Subcutaneous abdominal adipose tissue (tissue), 5 donors: ENCODE measurements at regions not wholly inside any gene's neighbourhood (a gene's known extent, or its start where the extent isn't known, plus 50 kb on each side); places are given as distances from the start of the nearest gene placed in this dataset.
A peak's percentile ranks its signal among the peaks of the same experiment; 100 is the strongest.

ENCODE experiments used
- H3K27ac ChIP-seq: one replicate; pipeline ENCODE4 v1.7.0; 2013; ENCODE audit warnings: low read depth, mild to moderate bottlenecking, inconsistent platforms, low read length, moderate library complexity
- H3K27me3 ChIP-seq, 5 donors: one replicate each; pipeline ENCODE4 v1.7.0; 2013; ENCODE audit warnings: low read length in 5 of 5, inconsistent platforms in 1 of 5; ENCODE audit not compliant: control insufficient read depth in 5 of 5, insufficient read depth in 4 of 5
- H3K36me3 ChIP-seq, 5 donors: one replicate each; pipeline ENCODE4 v1.7.0; 2013; ENCODE audit warnings: low read length in 5 of 5; ENCODE audit not compliant: control insufficient read depth in 5 of 5, insufficient read depth in 5 of 5
- H3K4me1 ChIP-seq, 5 donors: one replicate each; pipeline ENCODE4 v1.7.0; 2013; ENCODE audit warnings: low read length in 5 of 5, mild to moderate bottlenecking in 3 of 5, moderate library complexity in 1 of 5; ENCODE audit not compliant: control insufficient read depth in 5 of 5, insufficient read depth in 5 of 5
- H3K4me3 ChIP-seq, 5 donors: one replicate each; pipeline ENCODE4 v1.7.0; 2013; ENCODE audit warnings: low read length in 5 of 5, low read depth in 1 of 5
- H3K9ac ChIP-seq, 5 donors: one replicate each; pipeline ENCODE4 v1.7.0; 2013; ENCODE audit warnings: low read length in 5 of 5, mild to moderate bottlenecking in 4 of 5, moderate library complexity in 3 of 5
- H3K9me3 ChIP-seq, 5 donors: one replicate each; pipeline ENCODE4 v1.7.0; 2013; ENCODE audit warnings: low read length in 5 of 5; ENCODE audit not compliant: control insufficient read depth in 5 of 5
- donor health status: healthy.
- donor health status: healthy.
- donor health status: healthy.
- donor health status: healthy.
- donor health status: healthy.

GRCh38 chr20:57025261-57025660, 241.2 kb downstream of the BMP7 start:
- Histone ChIP-seq H3K36me3 (no peaks in the 10 kb centered on the region), H3K4me1 (no peaks in the 10 kb centered on the region), H3K9me3 (peaks cover 0 to 8% (median 3%) of the 10 kb centered on the region in 5 donors), H3K9ac (no peak overlapping the region), H3K27me3 (peaks cover 11 to 47% (median 35%) of the 10 kb centered on the region in 5 donors), H3K4me3 (no peak overlapping the region), H3K27ac (no peak overlapping the region)

- H3K36me3 ChIP-seq: no peaks in the 10 kb centered on the region
- peaks cover 11 to 44% (median 30%) of the 10 kb centered on the region in 5 donors for H3K27me3 ChIP-seq
- H3K4me1 ChIP-seq: no peaks in the 10 kb centered on the region
- H3K4me3 ChIP-seq: no peak overlapping the region
- no peak overlapping the region for H3K27ac ChIP-seq
- H3K9me3 ChIP-seq: peaks cover 0 to 8% (median 3%) of the 10 kb centered on the region in 5 donors
- H3K9ac ChIP-seq: no peak overlapping the region
These were observed 240.7 kb downstream of the BMP7 start for GRCh38 chr20:57025666-57026224.

DNA sequence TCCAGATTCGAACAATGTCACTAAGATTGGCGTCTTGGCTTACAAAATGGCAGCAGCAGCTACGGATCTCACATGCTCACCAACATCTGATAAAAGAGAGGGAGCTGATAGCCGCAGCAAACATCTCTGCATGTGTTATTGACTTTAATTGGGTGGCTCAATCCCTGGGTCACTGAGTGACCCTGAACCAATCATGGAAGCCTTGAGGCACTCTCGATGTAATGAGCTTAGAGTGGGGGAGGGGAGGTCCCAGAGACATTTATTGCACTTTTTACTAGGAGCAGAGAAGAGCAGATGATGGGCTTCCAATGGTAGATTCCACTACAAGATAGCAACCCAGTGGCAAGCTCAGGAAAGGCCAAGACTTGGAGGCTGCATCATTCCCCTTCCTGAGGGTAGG, 238.7 kb downstream of the BMP7 start:
- Histone ChIP-seq H3K27me3 (peaks cover 3 to 33% (median 15%) of the 10 kb centered on the region in 5 donors), H3K4me1 (no peaks in the 10 kb centered on the region), H3K9me3 (peaks cover 0 to 8% (median 3%) of the 10 kb centered on the region in 5 donors), H3K9ac (no peak overlapping the region), H3K4me3 (no peak overlapping the region), H3K27ac (no peak overlapping the region), H3K36me3 (no peaks in the 10 kb centered on the region)

DNA sequence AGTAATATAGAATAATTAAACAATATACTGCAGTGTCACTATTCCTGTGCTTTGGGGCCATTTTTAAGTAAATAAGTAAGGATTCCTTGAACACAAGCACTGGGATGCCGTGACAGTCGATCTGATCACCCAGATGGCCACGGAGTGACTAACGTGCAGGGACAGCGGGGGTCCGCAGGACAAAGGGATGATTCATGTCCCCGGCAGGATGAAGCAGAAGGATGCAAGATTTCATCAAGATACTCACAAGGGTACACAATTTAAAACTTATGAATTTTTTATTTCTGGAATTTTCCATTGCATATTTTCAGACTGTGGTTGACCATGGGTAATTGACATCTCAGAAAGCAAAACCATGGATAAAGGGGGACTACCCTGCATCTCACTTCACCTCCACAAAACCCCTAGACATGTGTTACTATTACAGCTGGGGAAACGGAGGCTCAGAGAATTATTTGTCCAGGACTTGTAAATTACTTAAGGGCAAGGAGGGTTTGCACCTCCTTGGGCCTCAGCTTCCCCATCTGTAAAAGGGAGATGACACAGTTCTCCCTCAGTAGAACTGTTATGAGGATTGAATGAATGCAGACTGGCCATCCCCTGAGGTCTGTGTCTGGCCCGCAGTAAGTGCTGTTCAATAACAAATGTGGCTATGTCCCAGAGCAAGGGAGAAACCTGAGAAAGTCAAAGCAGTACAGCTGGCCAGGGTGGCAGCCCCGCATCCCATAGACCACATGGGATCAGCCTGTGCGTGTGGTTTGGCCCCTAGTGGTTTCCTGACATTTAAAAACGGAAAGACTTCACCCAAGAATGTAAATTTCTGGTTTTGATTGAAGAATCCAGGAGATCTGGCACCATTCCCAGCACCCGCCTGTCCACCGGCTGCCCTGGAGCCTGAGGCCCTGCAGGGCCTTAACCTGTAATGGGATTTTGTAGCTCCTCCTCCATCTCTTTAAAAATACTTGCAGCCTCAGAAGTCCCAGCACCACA, 235.5 kb downstream of the BMP7 start:
- Histone ChIP-seq H3K27ac (no peak overlapping the region), H3K9me3 (peaks cover 0 to 11% (median 7%) of the 10 kb centered on the region in 5 donors), H3K4me3 (no peak overlapping the region), H3K9ac (no peak overlapping the region), H3K36me3 (no peaks in the 10 kb centered on the region), H3K27me3 (peaks cover 3 to 36% (median 30%) of the 10 kb centered on the region in 5 donors), H3K4me1 (no peaks in the 10 kb centered on the region)

GRCh38 chr20:57031867-57032355, 234.5 kb downstream of the BMP7 start:
- no peaks in the 10 kb centered on the region for H3K4me1 ChIP-seq
- H3K9me3 ChIP-seq: peaks cover 0 to 11% (median 7%) of the 10 kb centered on the region in 5 donors
- peaks cover 3 to 42% (median 36%) of the 10 kb centered on the region in 5 donors for H3K27me3 ChIP-seq
- no peak overlapping the region for H3K4me3 ChIP-seq
- no peak overlapping the region for H3K9ac ChIP-seq
- no peaks in the 10 kb centered on the region for H3K36me3 ChIP-seq
- no peak overlapping the region for H3K27ac ChIP-seq

DNA sequence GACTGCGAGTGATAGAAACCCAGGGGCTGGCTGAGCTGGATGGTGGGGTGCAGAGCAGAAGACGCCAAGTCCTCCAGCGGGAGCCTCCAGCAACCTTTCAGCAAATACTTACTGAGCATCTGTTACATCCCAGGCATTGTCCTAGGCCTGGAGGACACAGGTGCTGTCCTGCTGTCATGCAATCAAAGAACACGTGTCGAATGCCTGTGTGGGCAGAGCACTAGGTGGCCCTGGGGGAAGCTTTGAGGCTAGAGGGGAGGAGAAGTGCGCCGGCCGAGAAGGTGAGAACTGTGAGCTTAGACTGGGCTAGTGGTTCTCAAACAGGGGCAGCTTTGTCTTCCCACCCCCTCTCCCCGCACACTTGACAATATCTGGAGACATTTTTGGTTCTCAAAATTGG, 233.6 kb downstream of the BMP7 start:
- Histone ChIP-seq H3K9me3 (peaks cover 0 to 11% (median 7%) of the 10 kb centered on the region in 5 donors), H3K27me3 (peaks cover 3 to 37% (median 33%) of the 10 kb centered on the region in 5 donors), H3K36me3 (no peaks in the 10 kb centered on the region), H3K27ac (no peak overlapping the region), H3K4me3 (no peak overlapping the region), H3K4me1 (no peaks in the 10 kb centered on the region), H3K9ac (no peak overlapping the region)

- H3K36me3 ChIP-seq: no peaks in the 10 kb centered on the region
- H3K9ac ChIP-seq: no peak overlapping the region
- peak overlapping the region in 1 of 5 donors; percentile 19 for H3K4me3 ChIP-seq
- H3K27me3 ChIP-seq: peaks cover 3 to 37% (median 33%) of the 10 kb centered on the region in 5 donors
- no peaks in the 10 kb centered on the region for H3K4me1 ChIP-seq
- H3K27ac ChIP-seq: no peak overlapping the region
- H3K9me3 ChIP-seq: peaks cover 0 to 11% (median 7%) of the 10 kb centered on the region in 5 donors
These were observed 232.4 kb downstream of the BMP7 start for GRCh38 chr20:57034001-57034400.

- no peaks in the 10 kb centered on the region for H3K36me3 ChIP-seq
- H3K9me3 ChIP-seq: peaks cover 0 to 12% (median 7%) of the 10 kb centered on the region in 5 donors
- peaks cover 0 to 7% (median 0%) of the 10 kb centered on the region in 5 donors for H3K4me1 ChIP-seq
- peaks cover 1 to 26% (median 25%) of the 10 kb centered on the region in 5 donors for H3K27me3 ChIP-seq
- H3K9ac ChIP-seq: no peak overlapping the region
- no peak overlapping the region for H3K27ac ChIP-seq
- H3K4me3 ChIP-seq: no peak overlapping the region
These were observed 228.8 kb downstream of the BMP7 start for GRCh38 chr20:57037689-57038088.

DNA sequence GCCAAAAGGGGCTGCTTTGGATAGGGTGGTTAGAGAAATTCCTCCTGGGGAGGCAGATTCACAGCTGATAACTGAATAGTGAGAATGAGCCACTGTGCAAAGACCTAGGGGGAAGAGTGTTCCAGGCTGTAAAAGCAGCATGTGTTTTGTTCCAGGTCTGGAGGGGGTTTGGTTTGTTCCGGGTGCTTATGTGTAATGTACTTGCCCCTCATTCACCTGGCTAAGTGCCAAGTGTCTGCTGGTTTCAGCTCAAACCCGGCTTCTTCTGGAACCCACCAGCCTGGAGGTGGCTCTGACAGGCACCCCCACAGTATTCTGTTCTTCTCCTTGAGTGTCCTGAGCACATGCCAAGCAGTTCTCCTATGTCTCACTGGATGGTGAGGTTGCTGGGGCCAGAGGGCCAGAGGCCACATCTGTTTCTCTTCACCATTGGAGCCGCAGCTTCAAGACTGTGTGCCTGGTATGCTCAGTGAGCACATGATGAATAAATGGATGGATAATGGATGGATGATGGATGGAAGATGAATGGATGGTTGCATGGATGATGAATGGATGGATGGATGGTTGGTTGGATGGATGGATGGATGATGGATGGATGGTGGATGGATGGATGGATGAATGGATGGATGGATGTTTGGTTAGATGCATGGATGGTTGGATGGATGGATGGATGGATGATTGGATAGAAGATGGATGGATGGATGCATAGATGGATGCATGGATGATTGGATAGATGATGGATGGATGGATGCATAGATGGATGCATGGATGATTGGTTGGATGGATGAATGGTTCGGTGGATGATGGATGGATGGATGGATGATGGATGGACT, 227.6 kb downstream of the BMP7 start:
- H3K4me1 ChIP-seq: peaks cover 0 to 7% (median 0%) of the 10 kb centered on the region in 5 donors
- peaks cover 0 to 21% (median 15%) of the 10 kb centered on the region in 5 donors for H3K27me3 ChIP-seq
- no peaks in the 10 kb centered on the region for H3K36me3 ChIP-seq
- H3K27ac ChIP-seq: no peak overlapping the region
- no peak overlapping the region for H3K9ac ChIP-seq
- peaks cover 0 to 12% (median 7%) of the 10 kb centered on the region in 5 donors for H3K9me3 ChIP-seq
- H3K4me3 ChIP-seq: no peak overlapping the region
